Suppressor macrophage treated with lipopolysaccharide for 4 hours (primary cell): ENCODE measurements at regions not wholly inside any gene's neighbourhood (a gene's known extent, or its start where the extent isn't known, plus 50 kb on each side); places are given as distances from the start of the nearest gene placed in this dataset.
"Not testable (repeated sequence)": the region's sequence is repeated elsewhere in the genome, so short reads cannot be mapped to it uniquely, and the experiment has no call there.

Source experiments
- DNase-seq: peaks from one replicate; pipeline ENCODE4 v3.0.0-alpha.2; 2020

- DNase-seq, result peak; percentile 57
These were observed 80.6 kb upstream of the ZNF366 start for GRCh38 chr5:72587661-72588308.

GRCh38 chr5:72586788-72587530, 79.7 kb upstream of the ZNF366 start:
- DNase-seq, result no peak

GRCh38 chr5:72584466-72584865, 77.3 kb upstream of the ZNF366 start:
- DNase-seq, result peak; percentile 18

GRCh38 chr5:72579290-72579689, 72.1 kb upstream of the ZNF366 start:
- DNase-seq, result not testable (repeated sequence)

- DNase-seq, result no peak
These were observed 65.1 kb upstream of the ZNF366 start for GRCh38 chr5:72572236-72572765.

- no peak for DNase-seq
These were observed 62.3 kb upstream of the ZNF366 start for GRCh38 chr5:72569408-72569944.

GRCh38 chr5:72566746-72567145, 59.5 kb upstream of the ZNF366 start:
- no peak for DNase-seq

GRCh38 chr5:72565513-72566289, 58.5 kb upstream of the ZNF366 start:
- DNase-seq, result no peak

- no peak for DNase-seq
These were observed 55.5 kb upstream of the ZNF366 start for GRCh38 chr5:72562717-72563116.

- no peak for DNase-seq
These were observed 54.1 kb upstream of the ZNF366 start for GRCh38 chr5:72561148-72561972.

GRCh38 chr5:72559866-72560766, 52.9 kb upstream of the ZNF366 start:
- DNase-seq, result peak; percentile 44

- DNase-seq, result no peak
These were observed 51.2 kb upstream of the ZNF366 start for GRCh38 chr5:72558383-72558782.

GRCh38 chr5:72558046-72558336, 50.8 kb upstream of the ZNF366 start:
- no peak for DNase-seq

GRCh38 chr5:72557167-72558045, 50.2 kb upstream of the ZNF366 start:
- DNase-seq, result peak; percentile 12
